Activated CD4-positive, alpha-beta T cell treated with anti-CD3 and anti-CD28 coated beads, Interleukin-2, Interleukin-6, amounts not matched to agents 100 ng/mL and 50 ng/mL, durations not matched to agents 16 hours and 8 hours (primary cell): ENCODE measurements at regions not wholly inside any gene's neighbourhood (a gene's known extent, or its start where the extent isn't known, plus 50 kb on each side); places are given as distances from the start of the nearest gene placed in this dataset.

Source experiments
- DNase-seq: peaks from one replicate; pipeline ENCODE4 v3.0.0-alpha.2; 2020

GRCh38 chr17:79415909-79416308 lies 194.9 kb downstream of the RBFOX3 start:
- DNase-seq, result no peak

- no peak for DNase-seq
These were observed 195.5 kb downstream of the RBFOX3 start for GRCh38 chr17:79415365-79415764.

GRCh38 chr17:79414793-79415211 lies 196.0 kb downstream of the RBFOX3 start:
- no peak for DNase-seq

- no peak for DNase-seq
These were observed 196.6 kb downstream of the RBFOX3 start for GRCh38 chr17:79414063-79414792.

GRCh38 chr17:79413611-79414010 lies 197.2 kb downstream of the RBFOX3 start:
- no peak for DNase-seq

GRCh38 chr17:79412886-79413390 lies 197.9 kb downstream of the RBFOX3 start:
- no peak for DNase-seq

- no peak for DNase-seq
These were observed 198.7 kb downstream of the RBFOX3 start for GRCh38 chr17:79412110-79412509.

- no peak for DNase-seq
These were observed 199.4 kb downstream of the RBFOX3 start for GRCh38 chr17:79411419-79411818.

GRCh38 chr17:79410681-79411080 lies 200.2 kb downstream of the RBFOX3 start:
- DNase-seq, result no peak

- DNase-seq, result no peak
These were observed 202.6 kb downstream of the RBFOX3 start for GRCh38 chr17:79408251-79408650.

GRCh38 chr17:79407385-79407784 lies 203.5 kb downstream of the RBFOX3 start:
- no peak for DNase-seq

- DNase-seq, result no peak
These were observed 204.5 kb downstream of the RBFOX3 start for GRCh38 chr17:79406316-79406715.

- no peak for DNase-seq
These were observed 205.0 kb downstream of the RBFOX3 start for GRCh38 chr17:79405823-79406222.

GRCh38 chr17:79404136-79404911 lies 206.5 kb downstream of the RBFOX3 start:
- no peak for DNase-seq

GRCh38 chr17:79401704-79402674 lies 208.9 kb downstream of the RBFOX3 start:
- no peak for DNase-seq

GRCh38 chr17:79400989-79401703 lies 209.7 kb downstream of the RBFOX3 start:
- DNase-seq, result peak; percentile 77

- no peak for DNase-seq
These were observed 211.2 kb downstream of the RBFOX3 start for GRCh38 chr17:79399610-79400144.

- no peak for DNase-seq
These were observed 212.4 kb downstream of the RBFOX3 start for GRCh38 chr17:79398441-79398840.

GRCh38 chr17:79396696-79397095 lies 214.2 kb downstream of the RBFOX3 start:
- no peak for DNase-seq

GRCh38 chr17:79395545-79395944 lies 215.3 kb downstream of the RBFOX3 start:
- no peak for DNase-seq

GRCh38 chr17:79395066-79395465 lies 215.8 kb downstream of the RBFOX3 start:
- no peak for DNase-seq
